NT2/D1 (cell line): ENCODE measurements at regions not wholly inside any gene's neighbourhood (a gene's known extent, or its start where the extent isn't known, plus 50 kb on each side); places are given as distances from the start of the nearest gene placed in this dataset.

Experiments used
- SUZ12 ChIP-seq: IDR thresholded peaks from 2 replicates; pipeline ENCODE4 v1.6.1; 2011; ENCODE audit not compliant: insufficient read length, insufficient read depth; ENCODE audit errors: extremely low read depth
- YY1 ChIP-seq: IDR thresholded peaks from 2 replicates; pipeline ENCODE4 v1.6.1; 2011; ENCODE audit not compliant: insufficient read length, insufficient read depth

DNA sequence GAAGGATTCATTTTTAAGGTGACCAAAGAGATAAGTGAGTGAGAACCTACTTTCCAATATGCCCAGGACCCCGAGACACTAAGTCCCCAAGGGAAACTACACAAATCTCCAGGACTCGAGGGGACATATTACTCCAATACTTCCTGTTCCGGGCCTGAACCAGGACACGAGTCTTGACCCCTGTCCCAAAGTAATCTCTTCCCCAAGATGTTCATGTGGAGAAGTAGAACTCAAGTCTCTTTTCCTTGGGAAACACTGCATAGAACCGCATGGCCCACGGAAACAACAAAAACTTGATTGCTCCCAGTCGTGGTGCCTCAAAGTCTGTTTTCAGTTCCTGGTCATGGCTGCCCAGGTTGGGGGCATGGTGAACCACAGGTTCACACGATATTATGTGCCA lies 87.2 kb upstream of the ZEB2 start:
- no peak for TF ChIP-seq SUZ12
- no peak for TF ChIP-seq YY1
